SK-N-MC (cell line): ENCODE measurements at regions not wholly inside any gene's neighbourhood (a gene's known extent, or its start where the extent isn't known, plus 50 kb on each side); places are given as distances from the start of the nearest gene placed in this dataset.

Source experiments
- EZH2 ChIP-seq: fragments of 200-600 bp; sonication (generic); IDR thresholded peaks from one replicate; pipeline ENCODE4 v1.6.1; 2017; ENCODE audit warnings: antibody characterized with exemption
- FOXP2 ChIP-seq: optimal IDR thresholded peaks from 2 replicates; pipeline ENCODE3; 2011; ENCODE audit warnings: mild to moderate bottlenecking, moderate library complexity; ENCODE audit not compliant: insufficient read depth; ENCODE audit errors: extremely low read length, control extremely low read depth
- POLR2AphosphoS5 ChIP-seq: IDR thresholded peaks from 2 replicates; pipeline ENCODE4 v1.6.1; 2012; ENCODE audit warnings: mild to moderate bottlenecking, low read depth, low read length, borderline replicate concordance

DNA sequence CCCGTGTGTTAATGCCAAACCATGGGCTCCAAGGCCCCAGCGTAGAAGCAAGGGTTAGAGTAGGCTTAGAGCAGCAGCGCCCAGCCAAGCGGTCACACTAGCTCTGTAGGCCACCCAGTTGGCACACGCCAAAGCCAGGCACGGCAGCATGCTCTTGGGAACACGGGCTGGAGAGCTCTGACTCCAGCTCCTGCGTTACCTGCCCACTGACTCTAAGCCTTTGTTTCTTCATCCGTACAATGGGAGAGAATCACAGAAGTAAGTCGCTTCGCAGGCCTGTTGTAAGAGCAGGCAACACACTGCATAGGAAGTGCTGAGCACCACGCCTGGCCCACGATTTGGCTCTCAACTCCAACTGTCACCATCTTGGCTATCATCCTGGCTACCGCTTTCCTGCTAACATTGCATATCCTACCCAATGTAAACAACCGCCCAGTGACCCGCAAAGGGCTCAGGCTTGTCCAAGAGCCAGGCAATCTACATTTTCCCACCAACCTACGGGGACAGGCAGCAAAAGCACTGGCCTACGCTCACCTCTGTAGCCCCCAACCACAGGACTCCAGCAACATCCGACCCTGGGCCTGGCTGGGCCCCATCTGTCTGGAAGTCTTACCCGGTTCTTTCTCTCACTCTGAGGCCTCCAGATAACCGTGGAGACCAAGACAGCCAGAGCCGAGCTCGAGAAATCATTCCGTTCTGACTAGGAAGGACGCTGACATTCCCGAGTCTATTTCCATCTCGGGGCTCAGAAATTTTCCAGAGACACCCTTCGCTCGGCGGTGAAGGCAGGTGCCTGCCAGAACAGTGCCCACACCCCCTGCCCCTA lies 91.5 kb upstream of the ZNF507 start:
- no peak for TF ChIP-seq EZH2
- no peak for TF ChIP-seq POLR2AphosphoS5
- TF ChIP-seq FOXP2: no peak
